OCI-LY1 (cell line): ENCODE measurements at regions not wholly inside any gene's neighbourhood (a gene's known extent, or its start where the extent isn't known, plus 50 kb on each side); places are given as distances from the start of the nearest gene placed in this dataset.

Experiments
- H2AFZ ChIP-seq: fragments of 200-600 bp; sonication (generic), shearing (Covaris generic); 2 replicates; pipeline ENCODE4 v1.6.0; 2014; ENCODE audit warnings: antibody characterized with exemption, mild to moderate bottlenecking, low read length
- H3F3A ChIP-seq: fragments of 200-600 bp; sonication (generic), shearing (Covaris generic); 2 replicates; pipeline ENCODE4 v1.6.0; 2014; ENCODE audit warnings: mild to moderate bottlenecking, antibody characterized with exemption, low read length, moderate library complexity; ENCODE audit not compliant: insufficient read depth
- H3K27ac ChIP-seq: fragments of 200-600 bp; sonication (generic); 2 replicates; pipeline ENCODE4 v1.5.1; 2014; ENCODE audit warnings: low read length, mixed run types, mild to moderate bottlenecking, low read depth; ENCODE audit not compliant: poor library complexity, severe bottlenecking
- H3K27me3 ChIP-seq: fragments of 200-600 bp; sonication (generic); 2 replicates; pipeline ENCODE4 v1.6.0; 2014; ENCODE audit warnings: antibody characterized with exemption, mild to moderate bottlenecking, low read length, moderate library complexity; ENCODE audit not compliant: insufficient read depth
- H3K36me3 ChIP-seq: fragments of 200-600 bp; sonication (generic); 2 replicates; pipeline ENCODE4 v1.6.1; 2014; ENCODE audit warnings: mild to moderate bottlenecking, antibody characterized with exemption, low read length, moderate library complexity, mixed read lengths; ENCODE audit not compliant: insufficient read depth
- H3K4me1 ChIP-seq: fragments of 200-600 bp; sonication (generic); 2 replicates; pipeline ENCODE4 v1.5.1; 2014; ENCODE audit warnings: mild to moderate bottlenecking, low read length, moderate library complexity; ENCODE audit not compliant: insufficient read depth, severe bottlenecking
- H3K4me2 ChIP-seq: fragments of 200-600 bp; sonication (generic), shearing (Covaris generic); 2 replicates; pipeline ENCODE4 v1.6.1; 2014; ENCODE audit warnings: low read length
- H3K4me3 ChIP-seq: fragments of 200-600 bp; sonication (generic); 2 replicates; pipeline ENCODE4 v1.5.1; 2014; ENCODE audit warnings: low read length, low read depth, mild to moderate bottlenecking, mixed read lengths; ENCODE audit not compliant: poor library complexity, severe bottlenecking
- H3K79me2 ChIP-seq: fragments of 200-600 bp; shearing (Covaris generic); 2 replicates; pipeline ENCODE4 v1.6.1; 2016; ENCODE audit warnings: mixed run types, low read length, mixed read lengths; ENCODE audit not compliant: insufficient read depth
- H3K9ac ChIP-seq: fragments of 200-600 bp; sonication (generic), shearing (Covaris generic); 2 replicates; pipeline ENCODE4 v1.6.1; 2014; ENCODE audit warnings: mild to moderate bottlenecking, low read length, mixed read lengths
- H3K9me2 ChIP-seq: fragments of 200-600 bp; sonication (generic), shearing (Covaris generic); 2 replicates; pipeline ENCODE4 v1.6.1; 2014; ENCODE audit warnings: low read depth, mild to moderate bottlenecking, low read length, mixed read lengths
- H3K9me3 ChIP-seq: fragments of 200-600 bp; shearing (Covaris generic); 2 replicates; pipeline ENCODE4 v1.6.1; 2014; ENCODE audit warnings: low read length, mixed read lengths
- H4K20me1 ChIP-seq: fragments of 200-600 bp; sonication (generic), shearing (Covaris generic); 2 replicates; pipeline ENCODE4 v1.6.0; 2016; ENCODE audit warnings: mild to moderate bottlenecking, low read length; ENCODE audit not compliant: insufficient read depth
- EZH2 ChIP-seq: fragments of 200-600 bp; sonication (generic), shearing (Covaris generic); IDR thresholded peaks from 2 replicates; pipeline ENCODE4 v1.8.0; 2017; ENCODE audit warnings: borderline replicate concordance, mixed run types, mild to moderate bottlenecking, antibody characterized with exemption, low read length, moderate library complexity, mixed read lengths
- TF ChIP-seq, protein P1 (sequence below): fragments of 200-600 bp; sonication (generic), shearing (Covaris generic); IDR thresholded peaks from 2 replicates; pipeline ENCODE4 v1.5.1; 2017; ENCODE audit warnings: mild to moderate bottlenecking, antibody characterized with exemption, low read length, moderate library complexity, mixed read lengths

DNA sequence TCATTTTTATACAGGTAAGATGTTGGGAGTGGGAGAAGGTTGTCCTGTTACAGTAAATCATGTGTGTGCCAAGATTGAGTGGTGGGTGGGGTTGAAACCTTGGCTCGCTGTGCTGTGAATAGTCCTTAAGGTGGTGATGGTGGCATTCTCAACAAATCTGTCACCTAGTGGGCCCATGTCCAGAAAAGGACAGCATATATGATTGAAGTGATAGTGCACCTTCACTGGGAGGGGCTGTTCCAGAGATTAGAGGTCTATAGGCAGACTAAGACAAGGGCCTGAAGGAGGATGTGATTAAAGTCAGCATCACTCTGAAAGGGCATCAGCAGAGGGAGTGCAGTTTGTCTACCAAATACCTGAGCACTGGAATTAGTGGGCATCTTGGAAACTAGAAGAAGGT, 374.2 kb upstream of the C2CD4B start:
- Histone ChIP-seq H3K79me2 (no peaks in the 10 kb centered on the region), H3K4me2 (no peak overlapping the region), H3K9me3 (no peaks in the 10 kb centered on the region), H3K4me1 (no peaks in the 10 kb centered on the region), H3F3A (no peaks in the 10 kb centered on the region), H3K27me3 (0 out of 2 replicates have a peak, but pooled peaks cover 4% of the 10 kb centered on the region), H3K4me3 (no peak overlapping the region), H3K36me3 (no peaks in the 10 kb centered on the region), H4K20me1 (no peaks in the 10 kb centered on the region), H3K9me2 (no peaks in the 10 kb centered on the region), H3K9ac (no peak overlapping the region), H3K27ac (no peak overlapping the region), H2AFZ (no peak overlapping the region)
- no peak for TF ChIP-seq EZH2
- TF ChIP-seq, protein P1, sequence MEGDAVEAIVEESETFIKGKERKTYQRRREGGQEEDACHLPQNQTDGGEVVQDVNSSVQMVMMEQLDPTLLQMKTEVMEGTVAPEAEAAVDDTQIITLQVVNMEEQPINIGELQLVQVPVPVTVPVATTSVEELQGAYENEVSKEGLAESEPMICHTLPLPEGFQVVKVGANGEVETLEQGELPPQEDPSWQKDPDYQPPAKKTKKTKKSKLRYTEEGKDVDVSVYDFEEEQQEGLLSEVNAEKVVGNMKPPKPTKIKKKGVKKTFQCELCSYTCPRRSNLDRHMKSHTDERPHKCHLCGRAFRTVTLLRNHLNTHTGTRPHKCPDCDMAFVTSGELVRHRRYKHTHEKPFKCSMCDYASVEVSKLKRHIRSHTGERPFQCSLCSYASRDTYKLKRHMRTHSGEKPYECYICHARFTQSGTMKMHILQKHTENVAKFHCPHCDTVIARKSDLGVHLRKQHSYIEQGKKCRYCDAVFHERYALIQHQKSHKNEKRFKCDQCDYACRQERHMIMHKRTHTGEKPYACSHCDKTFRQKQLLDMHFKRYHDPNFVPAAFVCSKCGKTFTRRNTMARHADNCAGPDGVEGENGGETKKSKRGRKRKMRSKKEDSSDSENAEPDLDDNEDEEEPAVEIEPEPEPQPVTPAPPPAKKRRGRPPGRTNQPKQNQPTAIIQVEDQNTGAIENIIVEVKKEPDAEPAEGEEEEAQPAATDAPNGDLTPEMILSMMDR, result no peak

- no peaks in the 10 kb centered on the region for H4K20me1 ChIP-seq
- H3K9me3 ChIP-seq, result no peaks in the 10 kb centered on the region
- no peaks in the 10 kb centered on the region for H3K4me1 ChIP-seq
- TF ChIP-seq, protein P1, result no peak
- no peak for TF ChIP-seq EZH2
- H3K36me3 ChIP-seq, result no peaks in the 10 kb centered on the region
- no peak overlapping the region for H3K4me2 ChIP-seq
- H3K27me3 ChIP-seq, result 0 out of 2 replicates have a peak, but pooled peaks cover 4% of the 10 kb centered on the region
- no peaks in the 10 kb centered on the region for H3F3A ChIP-seq
- H3K9me2 ChIP-seq, result no peaks in the 10 kb centered on the region
- H3K27ac ChIP-seq, result no peak overlapping the region
- H3K79me2 ChIP-seq, result no peaks in the 10 kb centered on the region
- no peak overlapping the region for H3K9ac ChIP-seq
- H3K4me3 ChIP-seq, result no peak overlapping the region
- no peak overlapping the region for H2AFZ ChIP-seq
Observed at GRCh38 chr15:62541250-62541649, 376.2 kb upstream of the C2CD4B start.

DNA sequence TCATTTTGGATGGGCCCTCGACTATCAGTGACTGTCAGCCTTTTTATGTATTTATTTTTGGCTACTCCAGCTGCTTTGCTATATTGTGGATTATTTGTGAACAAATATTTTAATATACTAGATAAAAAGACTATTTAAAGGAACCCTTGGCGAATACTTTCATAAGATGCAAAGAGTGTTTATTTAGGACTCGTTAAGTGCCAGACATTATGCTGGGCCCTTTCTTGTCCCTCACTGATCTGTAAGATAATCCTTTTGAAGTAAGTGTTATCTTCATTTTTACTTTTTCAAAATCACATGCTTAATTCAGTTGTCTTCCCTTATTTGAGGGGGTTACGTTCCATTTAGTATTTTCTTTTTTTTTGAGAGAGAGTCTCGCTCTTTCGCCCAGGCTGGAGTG, 376.8 kb upstream of the C2CD4B start:
- Histone ChIP-seq H2AFZ (no peak overlapping the region), H3K4me2 (no peak overlapping the region), H3K27ac (no peak overlapping the region), H3K4me1 (no peaks in the 10 kb centered on the region), H3K79me2 (no peaks in the 10 kb centered on the region), H3K36me3 (no peaks in the 10 kb centered on the region), H4K20me1 (no peaks in the 10 kb centered on the region), H3K9ac (no peak overlapping the region), H3K4me3 (no peak overlapping the region), H3K27me3 (no peaks in the 10 kb centered on the region), H3F3A (no peaks in the 10 kb centered on the region), H3K9me3 (no peaks in the 10 kb centered on the region), H3K9me2 (no peaks in the 10 kb centered on the region)
- TF ChIP-seq, protein P1, result no peak
- no peak for TF ChIP-seq EZH2
